HuH-7.5 (cell line): ENCODE measurements at regions not wholly inside any gene's neighbourhood (a gene's known extent, or its start where the extent isn't known, plus 50 kb on each side); places are given as distances from the start of the nearest gene placed in this dataset.
"Not testable (repeated sequence)": the region's sequence is repeated elsewhere in the genome, so short reads cannot be mapped to it uniquely, and the experiment has no call there.

ENCODE experiments used
- DNase-seq: peaks from one replicate; pipeline ENCODE4 v3.0.0; 2011; ENCODE audit warnings: low spot score

DNA sequence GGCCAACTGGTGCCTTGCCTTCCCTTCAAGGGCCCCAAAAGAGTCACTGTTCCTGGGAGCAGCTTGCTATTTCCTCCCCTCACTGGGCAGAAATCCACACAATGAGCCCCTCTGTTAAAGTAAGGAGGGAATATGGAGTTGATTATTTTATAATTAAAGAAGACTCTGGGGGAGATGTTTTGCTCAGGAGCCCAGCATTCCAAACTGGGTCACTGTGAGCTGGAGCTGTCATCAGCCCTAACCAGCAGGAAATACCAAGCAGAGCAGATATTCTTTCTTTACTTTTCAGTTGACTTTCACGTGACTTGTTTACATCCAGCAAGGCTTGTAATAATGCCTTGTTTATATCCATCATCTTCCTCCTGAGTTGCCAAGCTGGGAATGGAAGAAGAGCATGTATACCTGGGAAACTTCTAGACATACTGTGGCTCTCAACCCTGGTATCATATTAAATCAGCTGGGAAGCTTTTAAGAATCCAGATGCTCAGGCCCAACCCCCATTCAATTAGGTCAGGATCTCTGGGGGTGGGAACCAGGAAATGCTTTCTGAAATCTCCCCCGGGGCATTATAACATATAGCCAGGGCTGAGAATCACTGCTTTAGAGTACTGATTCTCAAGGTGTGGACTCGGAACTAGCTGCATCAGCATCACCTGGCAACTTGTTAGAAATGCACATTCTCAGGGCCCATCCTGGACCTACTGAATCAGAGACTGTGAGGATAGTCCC, 175.6 kb upstream of the MYLIP start:
- no peak for DNase-seq

GRCh38 chr6:15952231-15953151, 176.4 kb upstream of the MYLIP start:
- DNase-seq, result no peak

GRCh38 chr6:15950962-15951569, 177.8 kb upstream of the MYLIP start:
- DNase-seq, result no peak

GRCh38 chr6:15949982-15950381, 178.9 kb upstream of the MYLIP start:
- DNase-seq, result no peak

DNA sequence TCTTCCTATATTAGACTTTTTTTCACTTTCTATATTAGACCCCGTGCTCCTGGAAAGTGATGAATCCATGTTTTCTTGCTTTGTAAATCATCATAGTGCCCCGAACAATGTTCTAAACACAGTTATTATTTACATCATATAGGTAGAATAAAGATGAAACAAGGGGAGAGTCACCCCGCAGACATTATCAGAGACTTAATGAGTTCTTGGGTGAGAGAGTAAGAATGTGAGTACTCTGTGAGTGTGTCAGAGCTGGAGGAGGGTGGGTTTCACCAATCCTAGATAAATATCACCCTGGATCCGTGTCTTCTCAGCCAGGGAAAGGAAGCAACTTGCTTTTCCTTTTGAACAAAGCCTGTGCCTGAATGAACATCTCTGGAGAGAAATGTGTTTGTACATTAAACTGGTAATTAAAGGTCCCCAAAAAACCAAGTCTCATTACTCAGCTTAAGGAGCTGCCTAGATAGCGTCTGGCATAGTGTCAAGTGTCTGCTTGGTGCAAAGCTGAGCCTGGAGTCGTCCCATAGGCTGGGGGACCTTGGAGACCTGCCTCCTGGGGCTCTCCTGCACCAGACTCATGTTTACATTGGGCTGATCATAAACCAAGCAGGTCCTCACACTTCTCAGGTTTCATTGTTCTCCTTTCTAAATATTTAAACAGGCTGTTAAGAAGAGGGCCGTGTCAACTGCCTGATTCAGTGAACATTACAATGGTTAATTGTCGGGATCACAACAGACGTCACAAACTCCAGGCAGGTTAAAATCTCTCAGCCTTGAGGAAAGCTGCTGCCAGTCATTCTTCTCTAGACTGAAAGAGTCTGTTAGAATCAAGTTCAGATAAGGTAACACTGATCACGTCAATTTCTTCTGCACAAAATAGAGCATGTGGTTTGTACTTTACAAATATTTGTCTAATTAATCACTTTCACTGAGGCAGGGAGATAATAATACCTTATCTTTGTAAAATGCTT, 179.7 kb upstream of the MYLIP start:
- peak; percentile 6 for DNase-seq

DNA sequence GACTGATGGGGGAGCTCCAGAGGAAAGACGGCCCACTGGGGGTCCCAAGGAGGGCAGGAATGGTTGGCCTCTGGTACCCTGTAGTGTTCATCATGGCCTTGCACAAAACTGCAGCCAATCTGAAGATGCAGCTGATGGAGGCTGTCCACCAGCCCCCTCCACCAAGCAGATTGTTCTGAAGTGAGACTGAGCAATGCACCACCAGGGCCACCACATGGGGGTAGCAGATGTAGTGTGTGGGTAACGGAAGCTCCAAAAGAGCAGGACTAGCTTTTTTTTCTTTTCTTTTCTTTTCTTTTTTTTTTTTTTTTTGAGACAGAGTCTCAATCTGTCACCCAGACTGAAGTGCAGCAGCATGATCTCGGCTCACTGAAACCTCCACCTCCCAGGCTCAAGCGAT, 181.0 kb upstream of the MYLIP start:
- no peak for DNase-seq

- no peak for DNase-seq
These were observed 181.4 kb upstream of the MYLIP start for GRCh38 chr6:15947436-15947835.

DNA sequence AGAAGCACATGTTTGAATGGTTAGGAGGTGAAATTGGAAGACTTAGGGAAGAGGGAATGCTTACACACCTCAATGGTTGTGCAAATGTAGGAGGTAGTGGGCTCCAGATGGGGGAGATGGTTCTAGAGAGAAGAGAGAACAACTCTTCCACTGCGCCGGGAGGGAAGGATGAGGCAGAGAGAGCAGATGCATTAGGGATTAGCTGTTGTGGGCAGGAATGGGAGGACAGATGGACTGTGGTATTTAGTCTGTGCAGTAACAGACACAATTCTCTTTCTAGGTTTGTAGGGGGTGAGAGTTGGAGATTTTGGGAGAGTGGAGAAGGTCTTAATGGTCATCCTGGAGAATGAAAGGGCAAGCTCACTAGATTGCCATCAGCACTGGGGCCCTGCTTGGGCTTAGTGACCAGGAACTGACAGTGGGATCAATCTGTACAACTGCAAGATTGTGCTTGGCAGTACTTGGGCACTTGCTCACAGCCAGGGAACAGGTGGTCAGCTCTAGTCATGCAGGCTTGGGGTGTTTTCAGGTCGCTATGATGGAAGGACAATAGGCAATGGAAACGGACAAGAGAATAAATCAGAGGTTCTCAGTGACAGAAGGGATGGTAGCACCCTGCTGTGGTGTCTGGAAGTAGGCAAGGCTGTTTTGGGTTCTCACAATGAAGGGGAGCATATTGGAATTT, 182.0 kb upstream of the MYLIP start:
- no peak for DNase-seq

GRCh38 chr6:15945593-15946159, 183.2 kb upstream of the MYLIP start:
- no peak for DNase-seq

GRCh38 chr6:15943423-15943822, 185.5 kb upstream of the MYLIP start:
- DNase-seq, result no peak

DNA sequence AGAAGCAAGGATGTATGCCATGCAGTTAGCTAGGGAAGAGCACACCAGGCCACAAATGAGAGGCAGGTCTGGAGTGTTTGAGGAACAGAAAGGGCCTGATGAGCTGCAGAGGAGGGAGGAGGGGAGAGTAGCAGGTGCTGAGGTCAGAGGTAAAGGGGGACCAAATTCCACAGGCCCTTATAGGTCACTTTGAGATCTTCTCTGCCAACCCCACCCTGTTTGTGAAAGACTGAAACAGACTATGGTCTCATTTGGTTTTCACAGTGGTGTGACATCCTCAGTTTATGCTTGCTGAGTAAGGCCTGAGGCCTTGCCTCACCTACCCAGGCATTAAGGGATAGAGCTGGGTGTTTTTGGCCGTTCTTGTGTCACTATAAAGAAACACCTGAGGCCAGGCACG, 187.7 kb upstream of the MYLIP start:
- DNase-seq, result no peak

DNA sequence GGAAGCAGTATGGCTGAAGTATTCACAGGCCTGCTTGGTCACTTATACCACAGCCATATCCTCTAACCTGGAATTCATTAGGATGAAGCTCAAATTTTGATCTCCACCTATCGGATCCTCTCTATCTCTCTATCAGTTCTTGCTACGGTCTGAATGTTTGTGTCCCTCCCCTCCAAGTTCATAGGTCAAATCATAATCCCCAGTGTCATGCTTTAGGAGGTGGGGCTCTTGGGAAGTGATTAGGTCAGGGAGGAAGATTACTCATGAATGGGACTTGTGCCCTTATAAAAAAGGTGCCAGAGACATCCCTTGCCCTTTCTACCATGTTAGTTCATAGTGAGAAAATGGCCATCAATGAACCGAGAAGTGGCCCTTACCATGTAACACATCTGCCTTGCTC, 190.8 kb upstream of the MYLIP start:
- no peak for DNase-seq

DNA sequence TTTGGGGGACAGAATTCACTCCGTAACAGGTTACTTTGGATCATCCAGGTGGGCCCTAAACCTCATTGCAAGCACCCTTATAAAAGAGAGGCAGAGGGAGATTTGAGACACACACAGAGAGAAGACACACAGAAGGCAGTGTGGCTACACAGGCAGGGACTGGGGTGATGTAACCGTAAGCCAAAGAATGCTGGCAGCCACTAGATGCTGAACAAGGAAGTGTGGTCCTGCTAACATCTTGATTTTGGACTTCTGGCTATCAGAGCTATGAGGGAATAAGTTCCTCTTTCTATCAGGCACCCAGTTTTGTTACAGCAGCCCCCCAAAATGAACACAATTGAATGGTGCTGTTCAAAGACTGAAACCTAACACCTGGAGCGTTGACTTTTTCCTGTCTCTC, 191.3 kb upstream of the MYLIP start:
- no peak for DNase-seq

DNA sequence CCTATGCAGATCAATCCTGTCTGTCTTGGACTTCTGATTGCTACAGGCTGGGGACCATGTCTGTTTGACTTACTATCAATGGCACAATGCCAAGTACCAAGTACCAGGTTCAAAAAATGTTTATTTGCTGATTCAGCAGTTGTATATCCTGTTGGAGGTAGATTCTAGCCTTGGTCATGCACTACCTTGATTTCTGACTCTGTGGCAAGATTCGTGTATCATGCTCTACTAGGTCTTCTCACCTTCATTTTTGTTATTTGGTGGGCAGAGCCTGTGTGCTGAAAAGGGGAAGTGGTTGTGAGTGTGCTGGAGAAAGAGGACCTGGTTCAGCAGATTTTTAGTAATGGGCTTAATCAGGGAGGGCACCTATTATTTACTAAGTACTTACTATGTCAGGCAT, 192.4 kb upstream of the MYLIP start:
- DNase-seq, result no peak

- no peak for DNase-seq
These were observed 193.2 kb upstream of the MYLIP start for GRCh38 chr6:15935661-15936060.

- not testable (repeated sequence) for DNase-seq
These were observed 197.2 kb upstream of the MYLIP start for GRCh38 chr6:15931697-15932096.

DNA sequence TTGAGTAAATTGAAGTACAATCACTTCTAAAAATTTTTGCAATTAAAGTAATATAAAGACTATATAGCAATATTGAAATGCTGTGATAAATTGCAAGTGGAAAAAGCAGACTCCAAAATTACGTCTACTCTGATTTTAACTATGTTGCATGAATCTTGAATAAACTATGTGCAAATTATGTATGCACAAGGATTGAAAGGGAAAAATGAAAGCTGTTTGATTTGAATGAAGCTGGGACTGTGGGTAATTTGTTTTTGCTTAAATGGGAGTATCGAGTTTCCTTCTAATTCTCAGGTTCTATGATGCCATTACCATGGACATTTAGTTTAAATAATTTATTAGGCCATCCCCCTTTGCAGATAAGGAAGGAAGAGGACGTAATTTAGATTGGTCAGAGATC, 198.7 kb upstream of the MYLIP start:
- DNase-seq, result no peak

GRCh38 chr6:15929685-15930084, 199.2 kb upstream of the MYLIP start:
- DNase-seq, result no peak

GRCh38 chr6:15927531-15928225, 201.2 kb upstream of the MYLIP start:
- no peak for DNase-seq

- DNase-seq, result no peak
These were observed 202.6 kb upstream of the MYLIP start for GRCh38 chr6:15926256-15926655.
